PC-9 (cell line): ENCODE measurements at regions not wholly inside any gene's neighbourhood (a gene's known extent, or its start where the extent isn't known, plus 50 kb on each side); places are given as distances from the start of the nearest gene placed in this dataset.

Experiments
- BruUV-seq: library from RNA; stranded (reverse); fragments of 400-500 nt; replicated peaks from 2 replicates; lab custom pipeline; 2021; lab: Mats Ljungman, UMichigan
- CTCF ChIA-PET: fragments of 300-600 bp; sonication (Branson Sonifier 250); formaldehyde crosslinking; loops from one replicate; lab custom pipeline; 2022; ENCODE audit warnings: antibody characterized with exemption; lab: Charles Lee
- POLR2A ChIA-PET: fragments of 300-600 bp; sonication (Branson Sonifier 250); formaldehyde crosslinking; loops from one replicate; lab custom pipeline; 2022; ENCODE audit warnings: antibody characterized with exemption; ENCODE audit not compliant: unreplicated experiment; lab: Charles Lee
- DNase-seq, 2 experiments: peaks; one replicate each; pipeline versions ENCODE4 v3.0.0 to v3.0.0-alpha.2; 2015 to 2022; ENCODE audit warnings: mixed read lengths in 1 of 2
- H2AFZ ChIP-seq: fragments of 200-600 bp; sonication (generic); 2 replicates; pipeline ENCODE4 v1.8.1; 2017; ENCODE audit warnings: antibody characterized with exemption
- H3F3A ChIP-seq: fragments of 200-600 bp; sonication (generic); 2 replicates; pipeline ENCODE4 v1.8.1; 2017; ENCODE audit warnings: antibody characterized with exemption, mild to moderate bottlenecking, low read depth; ENCODE audit not compliant: insufficient read depth
- H3K27ac ChIP-seq: fragments of 200-600 bp; sonication (generic); 2 replicates; pipeline ENCODE4 v1.6.1; 2016; ENCODE audit warnings: mixed run types
- H3K27me3 ChIP-seq: fragments of 200-600 bp; sonication (generic); 2 replicates; pipeline ENCODE4 v1.6.1; 2016; ENCODE audit warnings: low read depth, mixed run types; ENCODE audit not compliant: insufficient read depth
- H3K36me3 ChIP-seq: fragments of 200-600 bp; sonication (generic); 2 replicates; pipeline ENCODE4 v1.6.1; 2016; ENCODE audit warnings: low read depth, mixed run types
- H3K4me1 ChIP-seq: fragments of 200-600 bp; sonication (generic); replicated peaks from 2 replicates; pipeline ENCODE4 v1.6.1; 2016; ENCODE audit warnings: mixed run types; ENCODE audit not compliant: insufficient read depth
- H3K4me2 ChIP-seq: fragments of 200-600 bp; sonication (generic); 2 replicates; pipeline ENCODE4 v1.6.1; 2017; ENCODE audit warnings: mixed run types
- H3K4me3 ChIP-seq: fragments of 200-600 bp; sonication (generic); 2 replicates; pipeline ENCODE4 v1.6.1; 2016; ENCODE audit warnings: mixed run types
- H3K79me2 ChIP-seq: fragments of 200-600 bp; sonication (generic); 2 replicates; pipeline ENCODE4 v1.6.1; 2017; ENCODE audit warnings: low read depth, mixed run types
- H3K9me2 ChIP-seq: fragments of 200-600 bp; sonication (generic); 2 replicates; pipeline ENCODE4 v1.8.1; 2017; ENCODE audit warnings: mild to moderate bottlenecking; ENCODE audit not compliant: insufficient read depth
- H3K9me3 ChIP-seq: fragments of 200-600 bp; sonication (generic); 2 replicates; pipeline ENCODE4 v1.8.1; 2016; ENCODE audit warnings: low read depth; ENCODE audit not compliant: insufficient read depth
- H4K20me1 ChIP-seq: fragments of 200-600 bp; sonication (generic); 2 replicates; pipeline ENCODE4 v1.8.1; 2017; ENCODE audit not compliant: insufficient read depth
- CTCF ChIP-seq: fragments of 200-600 bp; sonication (generic); conservative IDR thresholded peaks from 2 replicates; pipeline ENCODE4 v1.6.1; 2017; ENCODE audit warnings: mixed run types, antibody characterized with exemption, mild to moderate bottlenecking, moderate library complexity
- EZH2 ChIP-seq: fragments of 200-600 bp; sonication (generic); IDR thresholded peaks from 2 replicates; pipeline ENCODE4 v1.8.0; 2017; ENCODE audit warnings: antibody characterized with exemption, low read depth
- intact Hi-C: fragments of 100-400 bp; cut with micrococcal nuclease; formaldehyde crosslinking; loops from one replicate; pipeline ENCODE4 v1.10.0; 2022; ENCODE audit not compliant: unreplicated experiment

GRCh38 chr4:79233820-79234219 is 92.0 kb downstream of the NAA11 start:
- TF ChIP-seq CTCF (no peak), EZH2 (no peak)
- ChIA-PET POLR2A (no interaction called here), CTCF (no interaction called here)
- no peak overlapping the region for H3K4me3 ChIP-seq
- no peaks in the 10 kb centered on the region for H3K36me3 ChIP-seq
- no TSS peak for BruUV-seq
- H2AFZ ChIP-seq: no peak overlapping the region
- intact Hi-C loops: no loop called here
- no peak for DNase-seq
- H3K27me3 ChIP-seq: no peaks in the 10 kb centered on the region
- H3K27ac ChIP-seq: no peak overlapping the region
- H3K79me2 ChIP-seq: no peaks in the 10 kb centered on the region
- no peak overlapping the region for H3K4me2 ChIP-seq
- no peaks in the 10 kb centered on the region for H3K4me1 ChIP-seq
- H3K9me3 ChIP-seq: no peaks in the 10 kb centered on the region
- H3F3A ChIP-seq: no peaks in the 10 kb centered on the region
- no peaks in the 10 kb centered on the region for H4K20me1 ChIP-seq
- no peaks in the 10 kb centered on the region for H3K9me2 ChIP-seq

GRCh38 chr4:79232540-79232939 is 93.3 kb downstream of the NAA11 start:
- Histone ChIP-seq H3K4me1 (no peaks in the 10 kb centered on the region), H3K4me3 (no peak overlapping the region), H4K20me1 (no peaks in the 10 kb centered on the region), H3K9me2 (no peaks in the 10 kb centered on the region), H3K4me2 (no peak overlapping the region), H3K36me3 (no peaks in the 10 kb centered on the region), H3K27me3 (no peaks in the 10 kb centered on the region), H2AFZ (no peak overlapping the region), H3K9me3 (no peaks in the 10 kb centered on the region), H3K27ac (no peak overlapping the region), H3F3A (no peaks in the 10 kb centered on the region), H3K79me2 (no peaks in the 10 kb centered on the region)
- ChIA-PET POLR2A (no interaction called here), CTCF (no interaction called here)
- intact Hi-C loops: no loop called here
- BruUV-seq: no TSS peak
- DNase-seq: no peak
- TF ChIP-seq CTCF (no peak), EZH2 (no peak)

GRCh38 chr4:79227860-79228259 is 98.0 kb downstream of the NAA11 start:
- no peaks in the 10 kb centered on the region for H3K4me1 ChIP-seq
- H3K9me2 ChIP-seq: no peaks in the 10 kb centered on the region
- no peak overlapping the region for H2AFZ ChIP-seq
- DNase-seq: no peak
- TF ChIP-seq CTCF (no peak), EZH2 (no peak)
- no peak overlapping the region for H3K4me3 ChIP-seq
- intact Hi-C loops: no loop called here
- POLR2A ChIA-PET: no interaction called here
- H3F3A ChIP-seq: no peaks in the 10 kb centered on the region
- no peaks in the 10 kb centered on the region for H3K36me3 ChIP-seq
- H3K79me2 ChIP-seq: no peaks in the 10 kb centered on the region
- no peaks in the 10 kb centered on the region for H4K20me1 ChIP-seq
- H3K27ac ChIP-seq: no peak overlapping the region
- no peak overlapping the region for H3K4me2 ChIP-seq
- H3K9me3 ChIP-seq: no peaks in the 10 kb centered on the region
- no TSS peak for BruUV-seq
- CTCF ChIA-PET: no interaction called here
- H3K27me3 ChIP-seq: no peaks in the 10 kb centered on the region
